ENCODE measurements at regions not wholly inside any gene's neighbourhood (a gene's known extent, or its start where the extent isn't known, plus 50 kb on each side); places are given as distances from the start of the nearest gene placed in this dataset.

DNA sequence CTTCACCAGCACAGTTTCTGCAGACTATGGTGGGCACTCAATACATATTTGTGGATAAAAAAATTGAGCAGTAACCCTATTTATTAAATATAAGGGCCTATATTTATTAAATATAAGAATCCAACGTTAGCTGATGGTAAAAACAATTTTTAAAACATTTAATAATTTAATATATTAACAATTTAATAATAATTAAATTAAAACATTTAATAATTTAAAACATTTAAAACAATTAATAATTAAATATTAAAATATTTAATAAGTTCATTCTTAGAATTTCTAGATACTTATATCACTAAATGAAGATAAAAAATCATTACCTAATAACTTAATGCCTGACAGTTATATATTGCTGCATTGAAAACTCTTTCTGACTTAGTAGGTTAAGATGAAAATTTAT is 880.2 kb upstream of the EPHA6 start:
- DNase-seq (ENCODE audit: low read depth), result no peak

DNA sequence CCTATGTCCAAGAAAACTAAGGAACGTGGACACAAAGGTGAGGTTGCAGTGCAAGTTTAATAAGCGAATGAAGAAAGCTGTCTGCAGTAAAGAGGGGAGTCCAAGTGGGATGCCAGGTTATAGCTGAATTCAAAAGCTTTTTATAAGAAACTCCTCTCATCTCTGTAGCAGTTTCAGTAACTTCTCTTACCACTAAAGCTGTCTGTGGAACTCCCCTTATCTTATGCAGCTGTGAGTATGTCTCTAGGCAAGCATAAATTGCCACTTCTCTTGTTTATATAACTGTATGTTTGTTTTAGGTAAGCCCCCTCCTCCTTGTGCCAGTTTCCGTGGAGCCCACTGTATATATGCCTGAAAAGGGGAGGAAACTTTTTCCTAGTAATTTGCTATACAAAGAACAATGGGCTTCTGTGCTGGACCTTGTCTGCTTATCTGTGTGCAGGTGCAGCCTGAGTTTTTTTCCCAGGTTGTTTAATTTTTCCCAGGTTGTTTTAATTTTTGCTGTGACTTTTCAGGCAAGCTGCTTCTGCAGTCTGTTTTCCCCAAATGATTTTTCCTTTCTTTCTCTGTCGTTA is 875.1 kb upstream of the EPHA6 start:
- no peak for DNase-seq (ENCODE audit: low read depth)

DNA sequence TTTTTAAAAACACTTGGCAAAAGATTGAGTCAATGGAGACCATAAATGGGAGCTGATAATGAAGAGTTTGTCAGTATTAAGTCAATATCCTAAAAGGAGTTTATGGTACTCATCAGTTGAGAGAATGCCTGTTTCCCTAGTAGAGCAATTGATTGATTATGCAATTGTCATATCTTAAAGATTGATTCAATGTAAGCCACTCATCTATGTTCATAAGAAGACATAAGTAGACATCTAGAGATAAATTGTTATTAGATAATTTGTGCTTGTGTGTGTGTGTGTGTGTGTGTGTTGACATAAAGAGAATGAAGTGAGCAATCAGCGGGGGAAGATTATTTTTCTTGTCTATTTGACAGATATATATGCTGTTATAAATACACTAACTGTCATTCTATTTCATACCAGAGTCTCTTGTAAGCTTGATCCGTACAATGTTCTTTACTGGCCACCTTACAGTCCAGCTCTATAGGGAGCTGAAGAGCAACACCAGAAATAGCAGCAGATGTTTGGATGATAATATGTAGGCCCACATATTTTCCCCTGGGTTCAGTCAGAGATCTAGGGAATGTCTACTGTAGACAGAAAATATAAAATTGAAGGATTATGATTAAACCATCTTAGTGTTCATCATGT is 848.6 kb upstream of the EPHA6 start:
- no peak for DNase-seq (ENCODE audit: low read depth)

DNA sequence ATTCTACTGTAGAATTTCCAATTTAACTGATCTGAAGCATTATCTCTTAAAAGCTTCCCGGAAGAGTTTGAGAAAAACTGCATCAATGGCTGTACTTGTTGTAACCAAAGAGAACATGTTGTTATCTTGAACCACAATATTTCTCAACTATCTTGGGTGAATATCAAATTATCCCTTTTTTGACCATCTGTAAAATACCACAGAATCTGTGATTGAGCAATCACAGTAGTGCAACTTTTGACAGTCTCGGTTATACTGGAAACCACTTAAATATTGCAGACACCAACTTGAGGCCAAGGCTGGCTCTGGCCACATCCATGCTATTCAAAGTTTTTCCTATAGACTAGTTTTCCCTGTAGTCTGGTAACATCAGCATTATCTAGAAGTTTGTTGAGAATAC is 842.8 kb upstream of the EPHA6 start:
- DNase-seq (ENCODE audit: low read depth), result no peak

DNA sequence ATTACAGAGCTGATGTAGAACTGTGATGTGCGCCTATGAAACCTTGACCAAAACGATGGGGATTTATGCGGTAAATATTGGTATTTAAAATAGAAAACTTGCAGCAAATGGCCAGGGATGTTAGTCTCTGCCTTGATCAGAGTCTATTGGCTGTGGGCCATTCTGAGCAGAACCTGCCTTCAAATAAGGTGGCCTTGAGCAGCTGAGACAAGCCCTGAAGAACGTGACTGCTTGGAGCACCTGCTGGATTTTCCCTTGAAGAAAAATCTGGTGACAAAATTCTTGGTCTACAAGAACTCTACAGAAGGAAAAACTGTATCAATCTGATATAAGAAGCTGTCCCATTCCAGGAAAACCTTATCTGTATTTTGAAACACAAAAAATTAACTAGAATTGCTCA is 820.1 kb upstream of the EPHA6 start:
- DNase-seq (ENCODE audit: low read depth), result no peak

DNA sequence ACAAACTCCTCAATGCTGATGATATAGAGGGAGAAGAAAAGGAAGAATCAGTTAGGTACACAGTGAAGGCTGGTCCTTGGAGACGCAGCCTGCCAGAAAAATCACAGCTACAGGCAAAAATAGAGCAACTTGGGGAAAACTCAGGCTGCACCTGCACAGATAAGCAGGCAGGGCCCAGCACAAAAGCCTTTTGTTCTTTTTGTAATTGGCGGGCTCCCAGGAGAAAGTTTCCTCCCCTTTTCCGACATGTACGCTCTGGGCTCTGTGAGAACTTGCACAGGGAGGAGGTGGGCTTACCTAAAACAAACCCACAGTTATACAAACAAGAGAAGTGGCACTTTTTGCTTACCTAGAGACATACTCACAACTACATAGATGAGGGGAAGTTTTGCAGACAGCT is 813.4 kb upstream of the EPHA6 start:
- no peak for DNase-seq (ENCODE audit: low read depth)

DNA sequence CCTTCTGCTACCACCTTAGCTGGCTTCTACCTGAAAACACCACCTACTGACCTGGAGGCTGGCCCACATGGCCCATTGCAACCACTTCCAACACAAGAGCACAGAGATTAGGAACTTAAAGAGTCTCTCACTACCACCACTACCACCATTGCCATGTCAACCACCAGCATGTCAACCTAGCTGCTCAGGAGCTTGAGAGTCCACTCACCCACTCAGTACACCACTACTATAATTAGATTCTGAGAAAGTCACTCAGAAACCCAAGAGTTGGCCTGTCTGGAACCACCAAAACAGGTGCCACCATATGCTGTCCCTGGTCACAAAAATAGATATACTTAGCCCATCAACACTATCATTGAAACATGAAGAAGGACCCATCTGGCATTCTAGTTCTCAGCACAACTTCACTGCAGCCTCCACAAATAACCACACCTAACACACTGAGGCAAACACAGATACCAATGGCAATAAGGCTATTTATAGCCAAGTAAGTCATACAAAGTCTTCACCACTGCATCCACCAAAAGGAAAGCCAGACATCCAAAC is 806.7 kb upstream of the EPHA6 start:
- DNase-seq (ENCODE audit: low read depth), result no peak

DNA sequence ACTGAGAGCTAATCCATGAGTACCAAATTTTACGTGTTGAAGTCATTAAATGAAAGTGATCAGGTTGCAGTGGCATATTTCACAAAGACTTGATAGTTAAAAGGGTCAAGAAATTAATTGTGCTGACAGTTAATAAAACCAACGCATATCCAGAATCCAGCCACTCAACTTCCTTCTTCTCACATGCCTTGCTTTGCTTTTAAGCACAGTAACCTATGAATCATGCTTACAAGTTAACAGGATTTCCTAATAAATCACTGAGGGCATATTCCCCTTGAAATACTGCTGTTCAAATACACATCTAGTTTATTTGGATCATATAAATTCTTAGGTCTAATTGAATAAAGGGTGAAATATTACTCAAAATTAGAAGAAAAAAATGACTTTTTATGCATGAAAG is 801.5 kb upstream of the EPHA6 start:
- DNase-seq (ENCODE audit: low read depth), result no peak

DNA sequence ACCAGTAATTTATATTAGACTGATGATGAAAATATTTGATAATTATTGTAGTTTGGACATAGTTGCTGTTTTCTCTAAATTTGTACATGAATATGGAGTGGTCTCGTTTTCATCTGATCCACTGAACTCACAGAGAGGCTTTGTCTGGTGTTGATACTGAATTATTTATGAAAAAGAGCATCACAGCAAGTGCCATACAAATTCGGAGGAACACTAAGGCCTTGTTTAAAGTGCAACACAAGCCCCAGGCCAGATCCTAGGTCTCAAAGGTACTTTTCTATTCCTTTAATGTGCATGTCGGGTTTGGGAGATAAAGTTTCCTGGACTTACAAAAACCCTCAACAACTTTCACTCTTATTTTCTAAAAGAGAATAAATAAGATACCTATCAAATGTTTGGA is 796.8 kb upstream of the EPHA6 start:
- no peak for DNase-seq (ENCODE audit: low read depth)

DNA sequence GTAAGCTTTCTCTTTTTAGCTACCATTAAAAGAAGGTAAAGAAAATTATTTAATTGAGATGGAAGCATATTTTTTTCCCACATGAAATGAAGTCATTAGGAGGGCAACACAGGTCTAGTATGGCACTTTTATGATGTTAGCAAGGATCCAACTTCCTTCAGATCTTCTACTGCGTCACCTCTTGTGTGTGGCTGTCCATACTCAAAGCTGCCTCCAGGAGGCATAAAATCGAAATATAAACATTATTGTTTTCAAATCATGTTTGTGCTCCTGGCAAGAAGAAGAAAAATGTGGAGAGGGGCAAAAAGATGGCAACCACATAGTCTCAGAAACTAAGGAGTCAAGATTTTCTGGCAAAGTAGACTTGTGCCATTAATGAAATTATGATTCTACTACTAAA is 791.7 kb upstream of the EPHA6 start:
- DNase-seq (ENCODE audit: low read depth), result no peak

DNA sequence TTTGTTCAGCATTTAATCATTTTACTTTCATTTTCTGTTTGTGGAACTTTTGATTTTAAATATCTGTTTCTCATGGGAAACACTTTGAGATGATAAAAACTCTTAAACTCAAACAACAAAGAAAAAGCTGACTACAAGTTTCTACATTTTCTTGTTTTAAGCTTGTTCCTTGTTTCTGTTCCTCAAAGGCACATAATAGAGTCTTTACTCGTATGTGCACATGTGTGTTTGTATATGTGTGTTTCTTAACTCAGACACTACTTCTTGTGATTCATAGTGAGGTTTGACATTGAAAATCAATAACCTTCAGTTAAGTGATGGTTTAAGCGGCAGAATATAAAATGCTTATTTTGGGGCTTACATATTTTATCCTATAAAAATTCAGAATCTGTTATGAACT is 786.7 kb upstream of the EPHA6 start:
- DNase-seq (ENCODE audit: low read depth), result no peak

DNA sequence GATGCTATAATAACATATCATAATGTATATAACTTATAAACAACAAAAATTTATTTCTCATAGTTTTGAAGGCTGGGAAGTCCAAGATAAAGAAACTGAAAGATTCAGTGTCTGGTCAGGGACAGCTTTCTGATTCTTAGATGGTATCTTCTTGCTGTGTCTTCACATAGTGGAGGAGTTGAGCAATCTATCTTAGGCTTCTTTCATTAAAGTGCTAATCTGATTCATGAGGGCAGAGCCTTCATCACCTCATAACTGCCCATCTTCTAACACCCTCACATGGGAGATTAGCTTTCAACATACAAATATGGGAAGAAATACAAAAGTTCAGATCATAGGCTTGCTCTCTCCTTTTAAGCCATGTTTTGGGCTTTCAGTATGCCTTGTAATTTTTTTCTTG is 774.8 kb upstream of the EPHA6 start:
- no peak for DNase-seq (ENCODE audit: low read depth)

DNA sequence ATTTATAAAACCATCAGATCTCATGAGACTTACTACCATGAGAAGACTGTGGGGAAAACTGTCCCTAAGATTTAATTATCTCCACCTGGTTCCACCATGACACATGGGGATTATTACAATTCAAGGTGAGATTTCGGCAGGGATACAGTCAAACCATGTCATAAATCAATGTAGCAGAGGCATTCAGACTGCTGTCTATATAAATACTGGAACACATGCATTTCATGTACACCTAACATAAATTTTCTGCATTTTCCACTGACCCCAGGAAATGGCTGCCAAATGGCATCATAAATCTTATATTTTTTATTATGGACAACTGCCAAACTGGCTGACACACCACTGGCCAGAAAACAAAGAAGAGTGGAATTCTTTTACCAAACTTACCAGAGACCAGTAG is 755.1 kb upstream of the EPHA6 start:
- DNase-seq (ENCODE audit: low read depth), result no peak

DNA sequence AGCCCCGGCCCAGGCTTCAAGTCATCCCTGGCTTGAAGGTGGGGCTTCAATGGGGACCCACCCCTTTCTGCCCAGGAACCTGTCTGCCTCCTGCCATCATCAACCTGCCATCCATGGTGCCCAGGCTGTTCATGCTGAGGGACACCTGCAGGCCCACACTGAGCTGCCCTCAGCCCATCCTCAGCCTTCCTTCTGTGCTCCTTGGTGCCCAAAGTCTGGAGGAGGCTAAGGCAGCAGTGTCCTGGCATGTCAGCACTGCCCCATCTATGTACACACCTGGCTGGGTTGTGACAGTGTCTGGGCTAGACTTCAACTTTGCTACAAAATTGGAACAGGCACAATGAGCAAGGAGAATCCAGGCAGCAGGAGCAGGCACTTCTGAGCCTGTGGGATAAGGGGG is 745.3 kb upstream of the EPHA6 start:
- no peak for DNase-seq (ENCODE audit: low read depth)

DNA sequence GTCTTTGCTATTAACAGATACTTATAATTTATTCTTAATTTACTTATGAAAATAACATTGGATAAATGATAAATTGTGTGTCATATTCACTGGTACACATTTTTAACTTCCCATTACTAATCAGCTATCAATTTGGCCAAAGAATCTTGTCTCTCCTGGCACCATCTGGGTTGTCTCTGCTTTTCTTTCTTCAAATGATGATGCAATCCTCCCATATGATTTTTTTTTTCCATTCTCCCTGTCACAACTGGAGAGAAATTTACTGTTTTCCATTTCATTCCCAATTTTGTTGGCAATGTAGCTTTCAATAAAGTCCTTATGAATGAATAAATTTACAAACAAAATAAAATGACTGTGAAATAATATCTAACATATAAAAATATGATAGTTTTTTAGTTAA is 743.7 kb upstream of the EPHA6 start:
- no peak for DNase-seq (ENCODE audit: low read depth)

DNA sequence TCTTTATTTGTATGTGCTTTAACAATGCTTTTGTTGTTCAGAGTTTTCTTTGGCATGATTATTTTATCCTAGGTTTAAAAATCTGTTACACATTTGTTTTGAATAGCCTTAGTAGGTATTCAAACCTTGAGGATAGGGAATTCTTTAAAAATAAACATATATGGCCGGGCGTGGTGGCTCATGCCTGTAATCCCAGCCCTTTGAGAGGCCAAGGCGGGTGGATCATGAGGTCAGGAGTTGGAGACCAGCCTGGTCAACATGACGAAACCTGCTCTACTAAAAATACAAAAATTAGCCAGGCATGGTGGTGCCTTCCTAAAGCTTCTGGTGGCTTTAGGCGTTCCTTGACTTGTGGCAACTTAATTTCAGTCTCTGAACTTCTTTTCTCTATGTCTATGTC is 743.3 kb upstream of the EPHA6 start:
- no peak for DNase-seq (ENCODE audit: low read depth)

DNA sequence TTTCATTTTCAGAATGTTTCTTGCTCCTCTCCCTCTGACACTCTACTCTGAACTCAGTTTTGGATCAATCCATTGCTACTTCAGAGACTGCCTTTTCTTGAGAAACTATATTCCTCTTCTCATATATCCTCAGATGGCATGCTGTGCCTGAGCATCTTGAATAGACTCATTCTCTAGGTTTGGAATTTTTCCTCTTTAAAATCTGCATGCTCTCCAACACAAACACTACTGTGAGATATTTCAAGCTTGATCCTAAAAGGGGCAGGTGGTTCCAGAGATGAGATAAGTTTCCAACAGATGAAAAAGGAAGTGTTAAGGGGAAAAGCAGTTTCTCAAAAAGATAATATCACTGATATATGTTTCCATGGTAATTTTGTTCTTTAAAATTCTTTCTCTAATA is 742.2 kb upstream of the EPHA6 start:
- no peak for DNase-seq (ENCODE audit: low read depth)

DNA sequence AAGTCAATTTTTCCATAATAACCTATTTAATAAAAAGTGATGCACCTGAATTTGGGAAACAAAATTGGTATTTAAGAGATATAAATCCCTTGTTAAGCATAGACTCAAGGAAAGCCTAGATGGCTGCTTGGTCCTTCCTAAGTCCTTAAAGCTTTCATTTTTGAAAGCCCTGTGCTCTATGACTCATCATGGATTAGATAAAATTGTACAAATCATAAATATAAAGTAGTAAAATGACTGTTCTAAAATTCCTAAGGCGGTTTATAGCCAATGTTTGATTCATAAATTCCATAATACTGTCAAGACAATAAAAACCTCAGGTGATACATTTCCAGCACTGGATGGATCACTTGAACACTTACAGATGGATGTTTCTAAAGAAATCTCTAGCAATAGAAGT is 730.8 kb upstream of the EPHA6 start:
- no peak for DNase-seq (ENCODE audit: low read depth)

DNA sequence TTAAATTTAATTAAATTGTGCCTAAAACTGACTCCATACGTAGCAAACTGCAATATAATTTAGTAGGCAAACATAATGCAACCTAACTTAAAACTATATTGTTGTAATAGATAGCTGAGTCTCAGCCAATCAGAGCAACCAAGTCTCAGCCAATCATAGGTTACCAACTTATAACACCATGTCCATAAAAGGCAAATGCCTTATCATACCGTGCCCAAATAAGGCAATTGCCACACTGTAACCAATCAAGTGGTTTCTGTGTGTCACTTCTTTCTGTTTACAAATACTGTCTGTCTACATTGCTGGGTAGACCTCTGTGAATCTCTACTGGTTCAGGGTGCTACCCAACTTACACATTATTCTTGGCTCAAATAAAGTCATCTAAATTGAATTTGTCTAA is 728.4 kb upstream of the EPHA6 start:
- no peak for DNase-seq (ENCODE audit: low read depth)

DNA sequence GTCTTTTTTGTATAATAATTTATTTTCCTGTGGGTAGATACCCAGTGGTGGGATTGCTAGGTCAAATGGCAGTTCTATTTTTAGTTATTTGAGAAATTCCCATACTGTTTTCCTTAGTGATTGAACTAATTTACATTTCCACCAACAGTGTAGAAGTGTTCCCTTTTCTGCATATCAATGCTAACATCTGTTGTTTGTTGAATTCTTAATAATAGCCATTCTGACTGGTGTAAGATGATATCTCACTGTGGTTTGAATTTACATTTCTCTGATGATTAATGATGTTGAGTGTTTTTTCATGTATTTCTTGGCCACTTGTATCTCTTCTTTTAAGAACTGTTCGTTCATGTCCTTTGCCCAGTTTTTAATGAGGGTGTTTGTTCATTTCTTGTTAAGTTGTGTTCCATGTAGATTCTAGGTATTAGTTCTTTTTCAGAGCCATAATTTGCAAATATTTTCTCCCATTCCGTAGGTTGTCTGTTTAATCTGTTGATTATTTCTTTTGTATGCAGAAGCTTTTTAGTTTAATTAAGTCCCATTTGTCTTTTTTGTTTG is 713.3 kb upstream of the EPHA6 start:
- DNase-seq (ENCODE audit: low read depth), result no peak

DNA sequence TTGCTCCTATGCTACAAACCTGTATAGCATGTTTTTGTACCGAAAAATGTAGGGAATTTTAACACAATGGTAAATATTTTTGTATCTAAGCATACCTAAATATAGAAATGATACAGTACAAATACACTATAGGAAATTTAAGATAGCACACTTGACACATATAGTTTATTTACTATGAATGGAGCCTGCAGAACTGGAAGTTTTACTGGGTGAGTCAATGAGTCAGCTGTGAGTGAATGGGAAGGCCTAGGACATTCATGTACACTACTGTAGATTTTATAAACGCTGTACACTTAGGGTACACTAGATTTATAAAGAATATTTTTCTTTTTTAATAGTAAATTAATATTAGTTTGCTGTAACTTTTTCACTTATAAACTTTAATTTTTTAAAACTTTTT is 707.7 kb upstream of the EPHA6 start:
- DNase-seq (ENCODE audit: low read depth), result no peak

Data from HS-5 (cell line).